H1 (cell line): ENCODE measurements at regions not wholly inside any gene's neighbourhood (a gene's known extent, or its start where the extent isn't known, plus 50 kb on each side); places are given as distances from the start of the nearest gene placed in this dataset.

Source experiments
- CTCF ChIP-seq, 3 experiments: IDR thresholded peaks; 1 replicate in 2 of 3; 2 replicates in 1 of 3; pipeline versions ENCODE4 v1.5.1 to v1.6.1; 2011; ENCODE audit warnings: low read length in 3 of 3, mild to moderate bottlenecking in 3 of 3, inconsistent platforms in 2 of 3, low read depth in 1 of 3, moderate library complexity in 1 of 3; ENCODE audit not compliant: insufficient read depth in 1 of 3; ENCODE audit errors: control extremely low read depth in 1 of 3
- JUND ChIP-seq: IDR thresholded peaks from 2 replicates; pipeline ENCODE4 v1.6.1; 2011; ENCODE audit warnings: mild to moderate bottlenecking, improper control_type of control experiment, low read length
- NRF1 ChIP-seq: IDR thresholded peaks from 2 replicates; pipeline ENCODE4 v1.6.1; 2011; ENCODE audit warnings: mild to moderate bottlenecking, low read depth, low read length, improper control_type of control experiment
- POLR2AphosphoS5 ChIP-seq: IDR thresholded peaks from 2 replicates; pipeline ENCODE4 v1.6.1; 2011; ENCODE audit warnings: low read depth, low read length
- POU5F1 ChIP-seq: IDR thresholded peaks from 2 replicates; pipeline ENCODE4 v1.6.1; 2011; ENCODE audit warnings: low read depth, mild to moderate bottlenecking, low read length, moderate library complexity
- SAP30 ChIP-seq: fragments of 300-600 bp; sonication (generic); IDR thresholded peaks from 2 replicates; pipeline ENCODE4 v1.7.1; 2012; ENCODE audit warnings: low read length, moderate library complexity, mild to moderate bottlenecking, inconsistent platforms; ENCODE audit not compliant: insufficient read depth, insufficient replicate concordance
- SIN3A ChIP-seq, 2 experiments: IDR thresholded peaks in 1 of 2; conservative IDR thresholded peaks in 1 of 2; 2 replicates each; pipeline ENCODE4 v1.6.1; 2011 to 2012; ENCODE audit warnings: low read length in 2 of 2, improper control_type of control experiment in 1 of 2, low read depth in 1 of 2, mild to moderate bottlenecking in 1 of 2
- TBP ChIP-seq: IDR thresholded peaks from 2 replicates; pipeline ENCODE4 v1.6.1; 2011; ENCODE audit warnings: low read depth, low read length, improper control_type of control experiment
- TF ChIP-seq, protein P1 (sequence below): fragments of 300-600 bp; sonication (generic); IDR thresholded peaks from 2 replicates; pipeline ENCODE4 v1.7.1; 2012; ENCODE audit warnings: low read length, moderate library complexity, mild to moderate bottlenecking, inconsistent platforms; ENCODE audit not compliant: insufficient replicate concordance

GRCh38 chr4:57364255-57364654 lies 254.1 kb upstream of the IGFBP7 start (continued):
- TF ChIP-seq, protein P1, sequence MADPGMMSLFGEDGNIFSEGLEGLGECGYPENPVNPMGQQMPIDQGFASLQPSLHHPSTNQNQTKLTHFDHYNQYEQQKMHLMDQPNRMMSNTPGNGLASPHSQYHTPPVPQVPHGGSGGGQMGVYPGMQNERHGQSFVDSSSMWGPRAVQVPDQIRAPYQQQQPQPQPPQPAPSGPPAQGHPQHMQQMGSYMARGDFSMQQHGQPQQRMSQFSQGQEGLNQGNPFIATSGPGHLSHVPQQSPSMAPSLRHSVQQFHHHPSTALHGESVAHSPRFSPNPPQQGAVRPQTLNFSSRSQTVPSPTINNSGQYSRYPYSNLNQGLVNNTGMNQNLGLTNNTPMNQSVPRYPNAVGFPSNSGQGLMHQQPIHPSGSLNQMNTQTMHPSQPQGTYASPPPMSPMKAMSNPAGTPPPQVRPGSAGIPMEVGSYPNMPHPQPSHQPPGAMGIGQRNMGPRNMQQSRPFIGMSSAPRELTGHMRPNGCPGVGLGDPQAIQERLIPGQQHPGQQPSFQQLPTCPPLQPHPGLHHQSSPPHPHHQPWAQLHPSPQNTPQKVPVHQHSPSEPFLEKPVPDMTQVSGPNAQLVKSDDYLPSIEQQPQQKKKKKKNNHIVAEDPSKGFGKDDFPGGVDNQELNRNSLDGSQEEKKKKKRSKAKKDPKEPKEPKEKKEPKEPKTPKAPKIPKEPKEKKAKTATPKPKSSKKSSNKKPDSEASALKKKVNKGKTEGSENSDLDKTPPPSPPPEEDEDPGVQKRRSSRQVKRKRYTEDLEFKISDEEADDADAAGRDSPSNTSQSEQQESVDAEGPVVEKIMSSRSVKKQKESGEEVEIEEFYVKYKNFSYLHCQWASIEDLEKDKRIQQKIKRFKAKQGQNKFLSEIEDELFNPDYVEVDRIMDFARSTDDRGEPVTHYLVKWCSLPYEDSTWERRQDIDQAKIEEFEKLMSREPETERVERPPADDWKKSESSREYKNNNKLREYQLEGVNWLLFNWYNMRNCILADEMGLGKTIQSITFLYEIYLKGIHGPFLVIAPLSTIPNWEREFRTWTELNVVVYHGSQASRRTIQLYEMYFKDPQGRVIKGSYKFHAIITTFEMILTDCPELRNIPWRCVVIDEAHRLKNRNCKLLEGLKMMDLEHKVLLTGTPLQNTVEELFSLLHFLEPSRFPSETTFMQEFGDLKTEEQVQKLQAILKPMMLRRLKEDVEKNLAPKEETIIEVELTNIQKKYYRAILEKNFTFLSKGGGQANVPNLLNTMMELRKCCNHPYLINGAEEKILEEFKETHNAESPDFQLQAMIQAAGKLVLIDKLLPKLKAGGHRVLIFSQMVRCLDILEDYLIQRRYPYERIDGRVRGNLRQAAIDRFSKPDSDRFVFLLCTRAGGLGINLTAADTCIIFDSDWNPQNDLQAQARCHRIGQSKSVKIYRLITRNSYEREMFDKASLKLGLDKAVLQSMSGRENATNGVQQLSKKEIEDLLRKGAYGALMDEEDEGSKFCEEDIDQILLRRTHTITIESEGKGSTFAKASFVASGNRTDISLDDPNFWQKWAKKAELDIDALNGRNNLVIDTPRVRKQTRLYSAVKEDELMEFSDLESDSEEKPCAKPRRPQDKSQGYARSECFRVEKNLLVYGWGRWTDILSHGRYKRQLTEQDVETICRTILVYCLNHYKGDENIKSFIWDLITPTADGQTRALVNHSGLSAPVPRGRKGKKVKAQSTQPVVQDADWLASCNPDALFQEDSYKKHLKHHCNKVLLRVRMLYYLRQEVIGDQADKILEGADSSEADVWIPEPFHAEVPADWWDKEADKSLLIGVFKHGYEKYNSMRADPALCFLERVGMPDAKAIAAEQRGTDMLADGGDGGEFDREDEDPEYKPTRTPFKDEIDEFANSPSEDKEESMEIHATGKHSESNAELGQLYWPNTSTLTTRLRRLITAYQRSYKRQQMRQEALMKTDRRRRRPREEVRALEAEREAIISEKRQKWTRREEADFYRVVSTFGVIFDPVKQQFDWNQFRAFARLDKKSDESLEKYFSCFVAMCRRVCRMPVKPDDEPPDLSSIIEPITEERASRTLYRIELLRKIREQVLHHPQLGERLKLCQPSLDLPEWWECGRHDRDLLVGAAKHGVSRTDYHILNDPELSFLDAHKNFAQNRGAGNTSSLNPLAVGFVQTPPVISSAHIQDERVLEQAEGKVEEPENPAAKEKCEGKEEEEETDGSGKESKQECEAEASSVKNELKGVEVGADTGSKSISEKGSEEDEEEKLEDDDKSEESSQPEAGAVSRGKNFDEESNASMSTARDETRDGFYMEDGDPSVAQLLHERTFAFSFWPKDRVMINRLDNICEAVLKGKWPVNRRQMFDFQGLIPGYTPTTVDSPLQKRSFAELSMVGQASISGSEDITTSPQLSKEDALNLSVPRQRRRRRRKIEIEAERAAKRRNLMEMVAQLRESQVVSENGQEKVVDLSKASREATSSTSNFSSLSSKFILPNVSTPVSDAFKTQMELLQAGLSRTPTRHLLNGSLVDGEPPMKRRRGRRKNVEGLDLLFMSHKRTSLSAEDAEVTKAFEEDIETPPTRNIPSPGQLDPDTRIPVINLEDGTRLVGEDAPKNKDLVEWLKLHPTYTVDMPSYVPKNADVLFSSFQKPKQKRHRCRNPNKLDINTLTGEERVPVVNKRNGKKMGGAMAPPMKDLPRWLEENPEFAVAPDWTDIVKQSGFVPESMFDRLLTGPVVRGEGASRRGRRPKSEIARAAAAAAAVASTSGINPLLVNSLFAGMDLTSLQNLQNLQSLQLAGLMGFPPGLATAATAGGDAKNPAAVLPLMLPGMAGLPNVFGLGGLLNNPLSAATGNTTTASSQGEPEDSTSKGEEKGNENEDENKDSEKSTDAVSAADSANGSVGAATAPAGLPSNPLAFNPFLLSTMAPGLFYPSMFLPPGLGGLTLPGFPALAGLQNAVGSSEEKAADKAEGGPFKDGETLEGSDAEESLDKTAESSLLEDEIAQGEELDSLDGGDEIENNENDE: no peak
- no peak for TF ChIP-seq SIN3A (conservative IDR thresholded peaks at IDR 0.05 in 1 of 2, IDR thresholded peaks at IDR 0.05 in 1 of 2; ENCODE audit: low read depth in 1 of 2, low read length in 2 of 2)
- TF ChIP-seq TBP: no peak
- TF ChIP-seq JUND: no peak
- no peak for TF ChIP-seq POU5F1
- no peak for TF ChIP-seq POLR2AphosphoS5
- no peak for TF ChIP-seq SAP30
- TF ChIP-seq CTCF (IDR thresholded peaks at IDR 0.05; ENCODE audit: control extremely low read depth in 1 of 3, insufficient read depth in 1 of 3, low read depth in 1 of 3, low read length in 3 of 3): no peak
- no peak for TF ChIP-seq NRF1
